ENCODE measurements at regions not wholly inside any gene's neighbourhood (a gene's known extent, or its start where the extent isn't known, plus 50 kb on each side); places are given as distances from the start of the nearest gene placed in this dataset.

DNA sequence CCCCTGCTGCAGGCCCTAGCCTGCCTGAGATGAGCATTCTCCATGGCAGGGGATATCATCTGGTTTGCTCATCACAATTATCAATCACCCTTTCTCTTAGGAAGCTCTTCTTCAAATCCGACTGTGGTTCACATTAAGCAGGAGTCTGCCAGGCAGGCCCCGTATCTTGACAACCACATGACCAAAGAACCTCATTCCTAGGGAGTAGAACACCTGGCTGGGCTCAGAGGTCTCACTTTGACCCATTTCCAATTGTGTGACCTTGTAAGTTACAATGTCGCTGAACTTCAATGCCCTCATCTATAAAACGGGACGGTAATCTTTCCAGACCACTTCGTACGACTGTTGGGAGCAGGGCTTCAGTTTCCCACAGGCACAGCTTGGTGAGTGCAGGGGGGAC, 156.4 kb upstream of the PCBD1 start:
- Histone ChIP-seq H3K9me3 (no peaks in the 10 kb centered on the region), H3K4me1 (no peaks in the 10 kb centered on the region), H3K36me3 (no peaks in the 10 kb centered on the region), H3K27ac (no peak overlapping the region), H3K27me3 (no peaks in the 10 kb centered on the region), H3K4me3 (no peak overlapping the region)
- intact Hi-C loops (cut with DNase I) = no loop called here
- DNase-seq (ENCODE audit: low spot score in 2 of 2) = no peak
- no peak for TF ChIP-seq CTCF (IDR thresholded peaks at IDR 0.05)

GRCh38 chr10:71045204-71045809, 156.9 kb upstream of the PCBD1 start:
- no peak overlapping the region for H3K4me3 ChIP-seq
- no peak overlapping the region for H3K27ac ChIP-seq
- H3K4me1 ChIP-seq = no peaks in the 10 kb centered on the region
- no peaks in the 10 kb centered on the region for H3K9me3 ChIP-seq
- H3K36me3 ChIP-seq = no peaks in the 10 kb centered on the region
- no peak for DNase-seq (ENCODE audit: low spot score in 2 of 2)
- intact Hi-C loops (cut with DNase I) = no loop called here
- no peak for TF ChIP-seq CTCF (IDR thresholded peaks at IDR 0.05)
- H3K27me3 ChIP-seq = no peaks in the 10 kb centered on the region

GRCh38 chr10:71045936-71046335, 157.6 kb upstream of the PCBD1 start:
- Histone ChIP-seq H3K27ac (no peak overlapping the region), H3K4me1 (no peaks in the 10 kb centered on the region), H3K36me3 (no peaks in the 10 kb centered on the region), H3K9me3 (no peaks in the 10 kb centered on the region), H3K27me3 (no peaks in the 10 kb centered on the region), H3K4me3 (no peak overlapping the region)
- TF ChIP-seq CTCF (IDR thresholded peaks at IDR 0.05) = no peak
- no peak for DNase-seq (ENCODE audit: low spot score in 2 of 2)
- intact Hi-C loops (cut with DNase I) = no loop called here

- intact Hi-C loops (cut with DNase I) = no loop called here
- Histone ChIP-seq H3K4me3 (no peak overlapping the region), H3K27me3 (no peaks in the 10 kb centered on the region), H3K27ac (no peak overlapping the region), H3K36me3 (no peaks in the 10 kb centered on the region), H3K9me3 (no peaks in the 10 kb centered on the region), H3K4me1 (no peaks in the 10 kb centered on the region)
- DNase-seq (ENCODE audit: low spot score in 2 of 2) = no peak
- no peak for TF ChIP-seq CTCF (IDR thresholded peaks at IDR 0.05)
Observed at GRCh38 chr10:71046747-71047146, 158.4 kb upstream of the PCBD1 start.

DNA sequence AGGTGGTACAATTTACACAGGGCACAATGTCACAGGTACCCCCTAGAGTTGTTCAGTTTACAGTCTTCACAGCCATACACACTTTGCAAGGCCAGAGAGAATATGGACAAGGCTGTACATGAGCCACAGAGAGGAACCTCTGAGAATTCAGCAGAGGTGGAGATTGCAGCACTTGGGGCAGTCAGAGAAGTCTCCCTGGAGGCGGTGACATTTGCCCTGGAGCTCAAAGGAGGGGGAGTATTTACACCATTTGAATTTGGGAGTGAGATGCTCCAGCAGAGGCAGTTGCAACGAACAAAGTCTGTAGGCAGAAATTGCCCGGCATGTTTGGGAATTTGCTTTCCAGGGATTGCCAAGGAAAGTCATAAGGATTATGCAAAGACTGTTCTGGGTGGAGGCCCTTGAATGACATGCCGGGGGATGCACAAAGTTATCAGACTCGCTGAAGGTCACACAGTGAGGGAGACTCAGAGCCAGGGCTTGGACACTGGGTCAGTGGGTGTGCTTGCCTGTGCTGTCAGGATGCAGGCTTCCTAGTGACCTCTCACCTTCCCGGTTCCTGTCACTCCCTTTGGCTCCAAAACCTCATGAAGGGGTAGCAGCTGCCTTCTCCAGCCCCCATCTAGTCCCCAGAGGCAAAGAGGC, 160.7 kb upstream of the PCBD1 start:
- DNase-seq (ENCODE audit: low spot score in 2 of 2) = no peak
- intact Hi-C loops (cut with DNase I) = no loop called here
- TF ChIP-seq CTCF (IDR thresholded peaks at IDR 0.05) = no peak
- H3K36me3 ChIP-seq = no peaks in the 10 kb centered on the region
- H3K27me3 ChIP-seq = no peaks in the 10 kb centered on the region
- H3K4me3 ChIP-seq = no peak overlapping the region
- H3K4me1 ChIP-seq = no peaks in the 10 kb centered on the region
- no peak overlapping the region for H3K27ac ChIP-seq
- H3K9me3 ChIP-seq = no peaks in the 10 kb centered on the region
